AML-193 (cell line): ENCODE measurements at regions not wholly inside any gene's neighbourhood (a gene's known extent, or its start where the extent isn't known, plus 50 kb on each side); places are given as distances from the start of the nearest gene placed in this dataset.
"Not testable (repeated sequence)": the region's sequence is repeated elsewhere in the genome, so short reads cannot be mapped to it uniquely, and the experiment has no call there.

Experiments used
- DNase-seq, 2 experiments: peaks; one replicate each; lab custom pipeline; 2025; lab: John Stamatoyannopoulos, UW

GRCh38 chr11:46183819-46184218 lies 62.6 kb upstream of the PHF21A start:
- no peak for DNase-seq

GRCh38 chr11:46181843-46182424 lies 60.7 kb upstream of the PHF21A start:
- no peak for DNase-seq

GRCh38 chr11:46181387-46181786 lies 60.1 kb upstream of the PHF21A start:
- no peak for DNase-seq

GRCh38 chr11:46180736-46181135 lies 59.5 kb upstream of the PHF21A start:
- no peak for DNase-seq

- DNase-seq, result no peak
Measured at GRCh38 chr11:46178513-46178912, 57.3 kb upstream of the PHF21A start.

- no peak for DNase-seq
Measured at GRCh38 chr11:46176421-46176820, 55.2 kb upstream of the PHF21A start.

- DNase-seq, result no peak
Measured at GRCh38 chr11:46175401-46176002, 54.2 kb upstream of the PHF21A start.

GRCh38 chr11:46171693-46172092 lies 50.4 kb upstream of the PHF21A start:
- DNase-seq, result not testable (repeated sequence)
